GM19324 (cell line): ENCODE measurements at regions not wholly inside any gene's neighbourhood (a gene's known extent, or its start where the extent isn't known, plus 50 kb on each side); places are given as distances from the start of the nearest gene placed in this dataset.
"Not testable (repeated sequence)": the region's sequence is repeated elsewhere in the genome, so short reads cannot be mapped to it uniquely, and the experiment has no call there.

Source experiments
- ATAC-seq: cut with Tn5 transposase; IDR thresholded peaks from one replicate; pipeline ENCODE4 v1.9.1; 2021; ENCODE audit warnings: mild to moderate bottlenecking, moderate library complexity; ENCODE audit not compliant: unreplicated experiment, low FRiP score

- no peak for ATAC-seq
Measured at GRCh38 chr13:111064661-111065060, 50.4 kb upstream of the ARHGEF7 start.

- ATAC-seq, result no peak
Measured at GRCh38 chr13:111062966-111063365, 52.1 kb upstream of the ARHGEF7 start.

DNA sequence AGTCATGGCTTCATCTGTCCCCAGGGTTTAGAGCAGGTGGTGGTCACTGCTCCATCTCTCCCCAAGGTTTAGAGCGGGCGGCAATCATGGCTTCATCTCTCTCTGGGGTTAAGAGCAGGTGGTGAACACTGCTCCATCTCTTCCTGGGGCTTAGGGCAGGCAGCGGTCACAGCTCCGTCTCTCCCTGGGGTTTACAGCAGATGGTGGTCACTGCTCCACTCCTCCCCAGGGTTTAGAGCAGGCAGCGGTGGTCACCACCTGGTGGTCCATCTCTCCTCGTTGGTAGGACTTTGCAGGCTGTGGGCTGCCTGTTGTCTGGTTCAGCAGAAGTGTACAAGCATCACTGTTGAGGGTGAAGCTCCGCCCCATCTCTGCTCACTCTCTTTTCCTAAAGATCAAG lies 52.8 kb upstream of the ARHGEF7 start:
- no peak for ATAC-seq

DNA sequence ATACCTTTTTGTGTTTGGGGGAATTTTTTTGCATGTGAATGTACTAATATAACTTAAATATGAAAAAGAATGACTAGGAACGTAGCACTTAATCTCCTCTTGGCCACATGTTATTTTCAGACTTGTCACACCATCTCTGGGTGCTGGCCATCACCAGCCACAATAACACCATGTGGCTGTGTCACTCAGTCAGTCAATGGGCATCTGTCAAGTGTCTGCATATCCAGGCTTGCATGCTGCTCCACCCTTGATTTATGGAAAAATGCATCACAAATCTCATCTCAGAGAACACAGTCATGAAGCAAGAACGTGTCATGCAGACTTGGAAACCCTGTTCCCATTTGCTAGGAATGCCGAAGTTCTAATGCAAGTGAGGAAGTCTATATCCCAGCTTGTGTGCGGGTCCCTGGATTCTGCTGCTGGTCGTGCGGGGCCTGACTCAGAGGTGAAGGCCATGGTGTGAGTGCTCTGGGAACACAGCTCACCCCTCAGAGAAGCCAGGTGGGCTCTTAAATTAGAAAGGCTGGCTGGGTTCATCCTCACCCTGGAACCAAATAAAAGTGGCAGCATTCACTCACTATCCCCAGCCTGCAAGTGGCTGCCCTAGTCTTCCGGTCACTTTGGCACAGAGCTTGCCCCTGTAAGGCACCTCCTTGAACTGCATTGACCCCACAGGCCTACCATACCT lies 53.6 kb upstream of the ARHGEF7 start:
- ATAC-seq, result no peak

- no peak for ATAC-seq
Measured at GRCh38 chr13:111060237-111060919, 54.7 kb upstream of the ARHGEF7 start.

- ATAC-seq, result no peak
Measured at GRCh38 chr13:111058796-111059506, 56.2 kb upstream of the ARHGEF7 start.

- ATAC-seq, result not testable (repeated sequence)
Measured at GRCh38 chr13:111058339-111058738, 56.8 kb upstream of the ARHGEF7 start.

GRCh38 chr13:111051726-111052232 lies 63.3 kb upstream of the ARHGEF7 start:
- ATAC-seq, result not testable (repeated sequence)

DNA sequence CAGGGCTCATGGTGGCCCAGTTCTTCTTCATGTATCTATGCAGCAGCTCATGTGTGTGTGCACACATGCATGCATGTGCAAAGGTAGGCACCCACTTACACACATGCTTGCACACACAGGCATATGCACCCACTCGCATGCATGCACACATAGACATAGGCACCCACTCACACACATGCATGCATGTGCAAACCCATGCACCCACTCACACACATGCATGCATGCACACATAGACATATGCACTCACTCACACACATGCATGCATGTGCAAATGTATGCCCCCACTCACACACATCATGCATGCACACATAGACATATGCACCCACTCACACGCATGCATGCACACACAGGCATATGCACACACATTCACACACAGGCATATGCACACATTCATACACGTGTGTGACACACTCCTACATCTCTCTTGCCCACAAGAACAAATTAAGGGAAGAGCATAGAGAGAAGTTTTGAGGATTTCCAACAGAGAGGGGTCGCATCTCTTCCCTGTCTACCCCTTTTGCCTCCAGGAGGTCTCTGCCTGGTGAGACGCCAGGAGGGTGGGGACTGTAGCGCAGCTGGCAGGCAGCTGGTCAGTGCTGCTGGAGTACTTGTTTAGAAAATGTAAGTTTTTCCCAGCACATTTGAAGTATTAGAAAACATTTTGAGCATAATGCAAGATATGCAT lies 63.9 kb upstream of the ARHGEF7 start:
- no peak for ATAC-seq

DNA sequence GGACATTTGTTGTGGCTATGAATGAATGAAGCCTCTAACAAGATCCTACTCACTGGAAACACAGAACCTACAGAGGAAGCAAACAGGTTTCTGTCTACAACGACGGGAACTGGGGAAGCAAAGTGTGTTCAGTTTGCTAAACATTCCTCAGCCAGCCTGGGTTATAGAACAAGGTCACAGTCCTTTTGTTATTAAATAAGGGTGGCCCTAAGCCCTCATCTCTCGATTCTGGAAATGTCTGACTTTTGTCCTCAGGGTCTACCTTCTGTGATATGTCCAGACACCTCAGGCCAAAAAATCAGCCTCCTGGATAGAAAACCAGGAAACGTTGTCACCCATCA lies 64.6 kb upstream of the ARHGEF7 start:
- ATAC-seq, result no peak

DNA sequence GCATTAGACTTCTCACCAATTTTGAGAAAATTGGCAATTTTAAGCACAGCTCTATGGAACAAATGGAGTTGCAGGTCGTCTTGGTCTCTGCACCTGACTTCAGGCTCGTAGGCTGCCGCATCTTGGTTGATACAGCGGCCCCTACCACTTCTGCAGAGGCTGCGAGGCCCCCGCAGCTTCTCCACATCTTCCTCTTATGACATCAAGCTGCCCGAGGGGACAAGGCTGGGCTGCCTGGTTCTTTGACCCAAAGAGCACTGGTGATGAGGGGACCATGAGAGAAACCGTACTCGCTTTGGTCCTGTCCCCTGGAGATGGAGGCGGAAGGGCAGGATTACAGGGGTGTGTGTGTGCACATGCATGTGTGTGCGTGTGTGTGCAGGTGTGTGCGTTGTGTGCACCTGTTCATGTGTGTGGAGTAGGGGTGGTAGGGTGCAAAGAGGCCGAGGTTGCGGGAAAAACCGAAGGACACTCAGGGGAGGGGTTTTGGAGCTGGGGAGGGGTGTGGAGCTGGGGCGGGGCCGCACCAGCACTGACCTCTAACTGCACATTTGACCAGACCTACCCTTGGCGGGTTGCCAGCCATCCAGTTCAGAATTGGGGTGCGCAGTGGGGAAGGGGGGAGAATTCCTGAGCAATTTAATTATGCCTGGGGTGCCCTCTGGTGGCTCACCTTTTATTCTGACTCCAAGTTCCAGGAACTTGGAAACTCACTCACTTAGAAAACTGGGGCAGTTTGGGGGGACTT lies 65.1 kb upstream of the ARHGEF7 start:
- no peak for ATAC-seq

- no peak for ATAC-seq
Measured at GRCh38 chr13:111048387-111048786, 66.7 kb upstream of the ARHGEF7 start.

GRCh38 chr13:111047326-111047725 lies 67.8 kb upstream of the ARHGEF7 start:
- no peak for ATAC-seq

DNA sequence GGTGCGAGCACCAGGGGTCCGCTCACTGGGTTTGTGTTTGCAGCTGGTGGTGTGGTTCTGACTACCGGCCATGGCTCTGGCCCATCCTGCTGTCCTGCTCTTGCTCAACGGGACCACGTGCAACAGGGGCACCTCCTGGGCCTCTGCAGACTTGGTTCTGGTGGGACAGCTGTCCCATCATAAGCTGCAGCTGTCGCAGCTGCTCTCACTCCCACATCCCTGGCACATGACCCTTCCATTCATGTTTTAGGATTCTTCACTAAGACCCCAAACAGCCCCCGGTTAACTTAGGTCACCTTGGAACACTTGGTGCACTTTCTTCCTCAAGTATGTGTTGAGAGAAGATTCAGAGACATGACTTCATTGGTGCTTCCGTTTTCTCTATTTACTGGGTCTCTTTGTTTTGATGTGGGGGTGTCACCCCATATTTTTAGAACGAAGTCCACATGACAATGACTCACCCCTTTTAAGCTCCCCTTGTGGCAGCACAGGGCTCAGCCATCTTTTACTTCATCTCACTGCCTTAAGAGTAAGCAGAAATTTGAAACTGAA lies 68.4 kb upstream of the ARHGEF7 start:
- ATAC-seq, result peak; percentile 64

DNA sequence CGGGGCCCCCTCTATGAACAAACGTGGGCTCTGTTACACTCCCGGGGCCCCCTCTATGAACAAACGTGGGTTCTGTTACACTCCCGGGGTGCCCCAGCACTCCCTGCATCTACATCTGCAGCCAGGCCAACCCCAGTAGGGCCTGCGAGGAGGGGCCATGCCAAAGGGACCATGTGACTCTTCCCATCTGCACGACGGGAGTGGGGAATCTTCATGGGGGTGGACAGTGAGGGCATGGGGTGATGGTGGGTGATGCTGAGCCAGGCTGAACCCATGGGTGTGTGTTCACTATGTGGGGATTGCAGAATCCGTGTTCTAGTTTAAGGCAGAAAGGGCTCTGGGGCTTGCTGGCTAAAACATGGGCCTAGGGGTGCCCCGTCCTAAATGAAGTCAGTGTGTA lies 69.9 kb upstream of the ARHGEF7 start:
- no peak for ATAC-seq

DNA sequence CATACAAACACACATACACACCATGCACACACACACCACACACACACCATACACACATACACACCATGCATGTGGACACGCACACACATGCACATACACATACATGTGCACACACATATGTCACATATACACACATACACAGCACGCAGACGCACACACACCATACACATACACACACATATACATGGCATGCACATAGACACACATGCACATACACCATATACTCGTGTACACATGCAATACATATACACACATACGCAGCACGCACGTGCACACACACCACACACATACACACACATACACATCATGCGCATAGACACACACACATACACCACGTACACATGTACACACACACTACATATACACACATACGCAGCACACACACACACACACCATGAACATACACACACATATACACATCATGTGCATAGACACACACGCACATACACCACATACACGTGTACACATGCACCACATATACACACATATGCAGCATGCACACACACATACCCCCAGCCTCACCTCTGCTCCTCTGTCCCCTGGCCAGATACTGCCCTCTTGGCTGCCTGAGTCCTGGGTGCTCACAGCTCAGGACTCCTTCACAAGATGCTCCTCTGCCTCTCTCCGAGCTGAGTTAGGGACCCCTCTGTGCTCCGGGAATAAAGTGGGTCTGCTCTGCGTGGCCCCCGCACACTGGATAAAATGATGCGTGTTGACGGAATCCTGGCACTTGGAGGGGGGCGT lies 70.9 kb upstream of the ARHGEF7 start:
- no peak for ATAC-seq

DNA sequence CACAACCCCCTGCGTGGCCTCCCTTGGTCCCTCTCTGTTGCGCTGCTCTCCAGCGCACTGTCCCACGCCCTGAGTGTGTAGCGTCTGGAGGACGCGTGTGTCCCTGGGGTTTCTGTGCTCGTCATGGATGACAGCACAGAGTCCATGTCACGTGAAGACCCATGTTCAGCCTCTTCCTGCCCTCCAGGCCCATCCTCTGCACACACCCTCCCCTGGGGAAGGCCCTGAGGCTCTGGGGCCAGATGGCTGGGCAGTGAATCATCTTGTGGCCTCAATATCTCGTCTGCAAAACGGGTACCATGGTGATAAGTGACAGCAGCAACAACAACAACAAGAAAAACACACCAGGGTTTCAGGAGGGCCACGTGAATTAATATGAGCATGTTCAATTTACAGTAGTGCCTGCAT lies 71.5 kb upstream of the ARHGEF7 start:
- no peak for ATAC-seq

GRCh38 chr13:111042661-111043226 lies 72.4 kb upstream of the ARHGEF7 start:
- ATAC-seq, result no peak

- no peak for ATAC-seq
Measured at GRCh38 chr13:111040830-111041229, 74.3 kb upstream of the ARHGEF7 start.
